GM19324 (cell line): ENCODE measurements at regions not wholly inside any gene's neighbourhood (a gene's known extent, or its start where the extent isn't known, plus 50 kb on each side); places are given as distances from the start of the nearest gene placed in this dataset.
"Not testable (repeated sequence)": the region's sequence is repeated elsewhere in the genome, so short reads cannot be mapped to it uniquely, and the experiment has no call there.

Experiments used
- ATAC-seq: cut with Tn5 transposase; IDR thresholded peaks from one replicate; pipeline ENCODE4 v1.9.1; 2021; ENCODE audit warnings: mild to moderate bottlenecking, moderate library complexity; ENCODE audit not compliant: unreplicated experiment, low FRiP score

GRCh38 chrX:39675619-39676018, 422.1 kb downstream of the BCOR start:
- ATAC-seq = no peak

- ATAC-seq = no peak
Measured at GRCh38 chrX:39676434-39676833, 421.3 kb downstream of the BCOR start.

- ATAC-seq = no peak
Measured at GRCh38 chrX:39677585-39677977, 420.2 kb downstream of the BCOR start.

GRCh38 chrX:39677978-39678791, 419.6 kb downstream of the BCOR start:
- no peak for ATAC-seq

GRCh38 chrX:39678914-39679313, 418.8 kb downstream of the BCOR start:
- ATAC-seq = no peak

GRCh38 chrX:39679497-39680157, 418.1 kb downstream of the BCOR start:
- no peak for ATAC-seq

GRCh38 chrX:39681885-39682284, 415.9 kb downstream of the BCOR start:
- ATAC-seq = no peak

GRCh38 chrX:39682778-39683177, 415.0 kb downstream of the BCOR start:
- no peak for ATAC-seq

GRCh38 chrX:39688219-39688575, 409.6 kb downstream of the BCOR start:
- ATAC-seq = no peak

- no peak for ATAC-seq
Measured at GRCh38 chrX:39688576-39689375, 409.0 kb downstream of the BCOR start.

GRCh38 chrX:39689376-39690104, 408.2 kb downstream of the BCOR start:
- no peak for ATAC-seq

- no peak for ATAC-seq
Measured at GRCh38 chrX:39690541-39691415, 407.0 kb downstream of the BCOR start.

- ATAC-seq = no peak
Measured at GRCh38 chrX:39691724-39692123, 406.0 kb downstream of the BCOR start.

GRCh38 chrX:39692796-39693195, 405.0 kb downstream of the BCOR start:
- ATAC-seq = no peak

GRCh38 chrX:39693298-39693697, 404.5 kb downstream of the BCOR start:
- no peak for ATAC-seq

GRCh38 chrX:39702636-39703035, 395.1 kb downstream of the BCOR start:
- ATAC-seq = not testable (repeated sequence)

GRCh38 chrX:39703307-39703706, 394.5 kb downstream of the BCOR start:
- ATAC-seq = no peak

GRCh38 chrX:39704590-39704989, 393.2 kb downstream of the BCOR start:
- no peak for ATAC-seq

GRCh38 chrX:39705290-39705689, 392.5 kb downstream of the BCOR start:
- no peak for ATAC-seq

GRCh38 chrX:39709364-39709763, 388.4 kb downstream of the BCOR start:
- ATAC-seq = no peak
